NCI-H2081 (cell line): ENCODE measurements at regions not wholly inside any gene's neighbourhood (a gene's known extent, or its start where the extent isn't known, plus 50 kb on each side); places are given as distances from the start of the nearest gene placed in this dataset.

ENCODE experiments used
- DNase-seq, 2 experiments: peaks; one replicate each; lab custom pipeline; 2025; lab: John Stamatoyannopoulos, UW

- peak in 1 of 2 experiments; percentile 28 for DNase-seq
Observed at GRCh38 chr14:39984323-39984722, 552.1 kb upstream of the FBXO33 start.

- DNase-seq = peak; percentile 80 to 92
Observed at GRCh38 chr14:39977198-39977597, 545.0 kb upstream of the FBXO33 start.

- no peak for DNase-seq
Observed at GRCh38 chr14:39974036-39974435, 541.8 kb upstream of the FBXO33 start.

- no peak for DNase-seq
Observed at GRCh38 chr14:39972704-39973103, 540.5 kb upstream of the FBXO33 start.

GRCh38 chr14:39967885-39968284, 535.7 kb upstream of the FBXO33 start:
- no peak for DNase-seq

GRCh38 chr14:39957987-39958386, 525.8 kb upstream of the FBXO33 start:
- DNase-seq = no peak

GRCh38 chr14:39957290-39957689, 525.1 kb upstream of the FBXO33 start:
- no peak for DNase-seq

GRCh38 chr14:39956372-39956771, 524.1 kb upstream of the FBXO33 start:
- peak; percentile 3 for DNase-seq

- DNase-seq = no peak
Observed at GRCh38 chr14:39948235-39948634, 516.0 kb upstream of the FBXO33 start.

- no peak for DNase-seq
Observed at GRCh38 chr14:39946807-39947206, 514.6 kb upstream of the FBXO33 start.

- no peak for DNase-seq
Observed at GRCh38 chr14:39939023-39939422, 506.8 kb upstream of the FBXO33 start.

- DNase-seq = no peak
Observed at GRCh38 chr14:39912192-39913100, 480.2 kb upstream of the FBXO33 start.

GRCh38 chr14:39897657-39898056, 465.4 kb upstream of the FBXO33 start:
- DNase-seq = no peak

- no peak for DNase-seq
Observed at GRCh38 chr14:39890026-39890425, 457.8 kb upstream of the FBXO33 start.

GRCh38 chr14:39884091-39884490, 451.9 kb upstream of the FBXO33 start:
- no peak for DNase-seq

GRCh38 chr14:39880965-39881364, 448.7 kb upstream of the FBXO33 start:
- DNase-seq = no peak

GRCh38 chr14:39880106-39880695, 448.0 kb upstream of the FBXO33 start:
- DNase-seq = no peak

- no peak for DNase-seq
Observed at GRCh38 chr14:39877577-39878190, 445.5 kb upstream of the FBXO33 start.

- DNase-seq = no peak
Observed at GRCh38 chr14:39876916-39877315, 444.7 kb upstream of the FBXO33 start.

GRCh38 chr14:39875028-39875427, 442.8 kb upstream of the FBXO33 start:
- DNase-seq = no peak

GRCh38 chr14:39873791-39874190, 441.6 kb upstream of the FBXO33 start:
- peak in 1 of 2 experiments; percentile 9 for DNase-seq

GRCh38 chr14:39868949-39869348, 436.7 kb upstream of the FBXO33 start:
- no peak for DNase-seq

- no peak for DNase-seq
Observed at GRCh38 chr14:39868251-39868650, 436.0 kb upstream of the FBXO33 start.
